ENCODE measurements at regions not wholly inside any gene's neighbourhood (a gene's known extent, or its start where the extent isn't known, plus 50 kb on each side); places are given as distances from the start of the nearest gene placed in this dataset.

DNA sequence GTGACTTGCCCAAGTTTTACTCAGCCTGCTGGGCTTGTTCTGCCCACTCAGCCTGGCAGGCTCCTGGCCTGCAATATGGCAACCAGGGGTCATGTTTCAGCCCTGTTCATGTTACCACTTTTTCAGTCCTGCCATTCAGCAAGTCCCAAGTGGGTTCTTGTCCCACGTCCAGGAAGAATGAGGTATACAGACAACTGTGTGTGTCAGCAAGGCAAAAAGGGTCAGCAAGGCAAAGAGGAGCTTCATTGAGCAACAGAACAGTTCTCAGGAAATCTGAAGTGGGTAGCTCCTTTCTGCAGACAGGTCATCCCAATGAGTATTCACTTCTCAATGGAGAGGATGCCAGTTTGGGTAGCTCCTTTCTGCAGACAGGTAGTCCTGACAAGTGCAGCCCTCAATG lies 1233.3 kb upstream of the B3GALT2 start:
- ATAC-seq = no peak
- TF ChIP-seq, protein P1, sequence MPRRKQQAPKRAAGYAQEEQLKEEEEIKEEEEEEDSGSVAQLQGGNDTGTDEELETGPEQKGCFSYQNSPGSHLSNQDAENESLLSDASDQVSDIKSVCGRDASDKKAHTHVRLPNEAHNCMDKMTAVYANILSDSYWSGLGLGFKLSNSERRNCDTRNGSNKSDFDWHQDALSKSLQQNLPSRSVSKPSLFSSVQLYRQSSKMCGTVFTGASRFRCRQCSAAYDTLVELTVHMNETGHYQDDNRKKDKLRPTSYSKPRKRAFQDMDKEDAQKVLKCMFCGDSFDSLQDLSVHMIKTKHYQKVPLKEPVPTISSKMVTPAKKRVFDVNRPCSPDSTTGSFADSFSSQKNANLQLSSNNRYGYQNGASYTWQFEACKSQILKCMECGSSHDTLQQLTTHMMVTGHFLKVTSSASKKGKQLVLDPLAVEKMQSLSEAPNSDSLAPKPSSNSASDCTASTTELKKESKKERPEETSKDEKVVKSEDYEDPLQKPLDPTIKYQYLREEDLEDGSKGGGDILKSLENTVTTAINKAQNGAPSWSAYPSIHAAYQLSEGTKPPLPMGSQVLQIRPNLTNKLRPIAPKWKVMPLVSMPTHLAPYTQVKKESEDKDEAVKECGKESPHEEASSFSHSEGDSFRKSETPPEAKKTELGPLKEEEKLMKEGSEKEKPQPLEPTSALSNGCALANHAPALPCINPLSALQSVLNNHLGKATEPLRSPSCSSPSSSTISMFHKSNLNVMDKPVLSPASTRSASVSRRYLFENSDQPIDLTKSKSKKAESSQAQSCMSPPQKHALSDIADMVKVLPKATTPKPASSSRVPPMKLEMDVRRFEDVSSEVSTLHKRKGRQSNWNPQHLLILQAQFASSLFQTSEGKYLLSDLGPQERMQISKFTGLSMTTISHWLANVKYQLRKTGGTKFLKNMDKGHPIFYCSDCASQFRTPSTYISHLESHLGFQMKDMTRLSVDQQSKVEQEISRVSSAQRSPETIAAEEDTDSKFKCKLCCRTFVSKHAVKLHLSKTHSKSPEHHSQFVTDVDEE (CRISPR knock-in tag; IDR thresholded peaks at IDR 0.05) = no peak
- TF ChIP-seq BACH2 (CRISPR knock-in tag; IDR thresholded peaks at IDR 0.05; ENCODE audit: borderline replicate concordance) (no peak), CREB5 (CRISPR knock-in tag; IDR thresholded peaks at IDR 0.05; ENCODE audit: low read depth) (no peak), ZFP3 (CRISPR knock-in tag; IDR thresholded peaks at IDR 0.05) (no peak), RARB (CRISPR knock-in tag; IDR thresholded peaks at IDR 0.05) (no peak), ZNF565 (CRISPR knock-in tag; conservative IDR thresholded peaks at IDR 0.05; ENCODE audit: low read depth) (no peak), GLIS3 (CRISPR knock-in tag; IDR thresholded peaks at IDR 0.05) (no peak)
- TF ChIP-seq, protein P2, sequence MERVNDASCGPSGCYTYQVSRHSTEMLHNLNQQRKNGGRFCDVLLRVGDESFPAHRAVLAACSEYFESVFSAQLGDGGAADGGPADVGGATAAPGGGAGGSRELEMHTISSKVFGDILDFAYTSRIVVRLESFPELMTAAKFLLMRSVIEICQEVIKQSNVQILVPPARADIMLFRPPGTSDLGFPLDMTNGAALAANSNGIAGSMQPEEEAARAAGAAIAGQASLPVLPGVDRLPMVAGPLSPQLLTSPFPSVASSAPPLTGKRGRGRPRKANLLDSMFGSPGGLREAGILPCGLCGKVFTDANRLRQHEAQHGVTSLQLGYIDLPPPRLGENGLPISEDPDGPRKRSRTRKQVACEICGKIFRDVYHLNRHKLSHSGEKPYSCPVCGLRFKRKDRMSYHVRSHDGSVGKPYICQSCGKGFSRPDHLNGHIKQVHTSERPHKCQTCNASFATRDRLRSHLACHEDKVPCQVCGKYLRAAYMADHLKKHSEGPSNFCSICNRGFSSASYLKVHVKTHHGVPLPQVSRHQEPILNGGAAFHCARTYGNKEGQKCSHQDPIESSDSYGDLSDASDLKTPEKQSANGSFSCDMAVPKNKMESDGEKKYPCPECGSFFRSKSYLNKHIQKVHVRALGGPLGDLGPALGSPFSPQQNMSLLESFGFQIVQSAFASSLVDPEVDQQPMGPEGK (CRISPR knock-in tag; IDR thresholded peaks at IDR 0.05; ENCODE audit: borderline replicate concordance) = no peak

DNA sequence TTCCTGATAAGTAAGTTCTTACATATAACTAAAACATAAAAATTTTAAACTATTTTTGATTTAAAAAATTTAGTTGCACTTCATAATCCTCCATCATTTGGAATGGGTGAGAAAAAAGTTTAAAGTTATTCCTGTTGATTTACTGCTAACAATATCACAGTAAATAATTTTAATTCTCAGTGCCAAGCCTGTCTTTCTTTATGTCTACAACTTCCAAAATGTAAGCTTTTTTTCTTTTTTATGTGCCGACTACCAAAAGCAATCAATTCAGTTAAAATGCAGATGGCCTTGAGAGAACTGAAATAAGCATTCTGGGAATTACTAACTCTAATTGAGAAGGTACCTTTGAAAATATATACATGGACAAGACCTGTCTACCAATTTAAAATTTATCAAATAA lies 1224.3 kb upstream of the B3GALT2 start:
- no peak for TF ChIP-seq RARB (CRISPR knock-in tag; IDR thresholded peaks at IDR 0.05)
- no peak for TF ChIP-seq TCF4 (CRISPR knock-in tag; IDR thresholded peaks at IDR 0.05; ENCODE audit: borderline replicate concordance)
- TF ChIP-seq ZFP30 (CRISPR knock-in tag; IDR thresholded peaks at IDR 0.05) = no peak
- no peak for TF ChIP-seq ESRRG (CRISPR knock-in tag; IDR thresholded peaks at IDR 0.05)
- TF ChIP-seq SNAI2 (CRISPR knock-in tag; IDR thresholded peaks at IDR 0.05) = no peak
- no peak for TF ChIP-seq CSRNP3 (CRISPR knock-in tag; IDR thresholded peaks at IDR 0.05)
- no peak for TF ChIP-seq TOX (CRISPR knock-in tag; IDR thresholded peaks at IDR 0.05; ENCODE audit: borderline replicate concordance)
- TF ChIP-seq CSDC2 (CRISPR knock-in tag; IDR thresholded peaks at IDR 0.05) = no peak
- no peak for TF ChIP-seq CREB5 (CRISPR knock-in tag; IDR thresholded peaks at IDR 0.05; ENCODE audit: low read depth)
- no peak for TF ChIP-seq ISL1 (CRISPR knock-in tag; IDR thresholded peaks at IDR 0.05)
- TF ChIP-seq ZFP3 (CRISPR knock-in tag; IDR thresholded peaks at IDR 0.05) = no peak
- TF ChIP-seq ZNF8 (CRISPR knock-in tag; IDR thresholded peaks at IDR 0.05) = no peak
- TF ChIP-seq, protein P1 (CRISPR knock-in tag; IDR thresholded peaks at IDR 0.05) = no peak
- TF ChIP-seq, protein P2 (CRISPR knock-in tag; IDR thresholded peaks at IDR 0.05; ENCODE audit: borderline replicate concordance) = no peak
- no peak for TF ChIP-seq ZNF565 (CRISPR knock-in tag; conservative IDR thresholded peaks at IDR 0.05; ENCODE audit: low read depth)
- no peak for TF ChIP-seq ZNF70 (CRISPR knock-in tag; IDR thresholded peaks at IDR 0.05)
- TF ChIP-seq OSR1 (CRISPR knock-in tag; IDR thresholded peaks at IDR 0.05) = no peak
- TF ChIP-seq ZC3H10 (CRISPR knock-in tag; IDR thresholded peaks at IDR 0.05) = no peak
- TF ChIP-seq BACH2 (CRISPR knock-in tag; IDR thresholded peaks at IDR 0.05; ENCODE audit: borderline replicate concordance) = no peak
- TF ChIP-seq PPARA (CRISPR knock-in tag; IDR thresholded peaks at IDR 0.05; ENCODE audit: borderline replicate concordance) = no peak
- ATAC-seq = no peak
